HL-60 (cell line): ENCODE measurements at regions not wholly inside any gene's neighbourhood (a gene's known extent, or its start where the extent isn't known, plus 50 kb on each side); places are given as distances from the start of the nearest gene placed in this dataset.

Source experiments
- DNase-seq, 2 experiments: peaks; one replicate each; pipeline ENCODE4 v3.0.0-alpha.2; 2010 to 2020; ENCODE audit warnings: low read depth in 1 of 2, low spot score in 1 of 2
- H3K27ac ChIP-seq: fragments of 250-450 bp; sonication (Bioruptor Pico); replicated peaks from 2 replicates; pipeline ENCODE4 v1.5.1; 2020; ENCODE audit warnings: mild to moderate bottlenecking, moderate library complexity
- H3K27me3 ChIP-seq: fragments of 250-450 bp; sonication (Bioruptor Pico); 2 replicates; pipeline ENCODE4 v1.5.1; 2021; ENCODE audit warnings: mild to moderate bottlenecking, moderate library complexity; ENCODE audit not compliant: insufficient read depth, poor library complexity, severe bottlenecking
- H3K4me3 ChIP-seq: replicated peaks from 2 replicates; pipeline ENCODE4 v1.5.1; 2011; ENCODE audit warnings: mild to moderate bottlenecking, control low read depth, low read length; ENCODE audit not compliant: insufficient read depth
- CTCF ChIP-seq: IDR thresholded peaks from one replicate; pipeline ENCODE4 v1.5.1; 2011; ENCODE audit warnings: low read length, control low read depth, inconsistent platforms; ENCODE audit not compliant: insufficient read depth
- GABPA ChIP-seq: IDR thresholded peaks from 2 replicates; pipeline ENCODE4 v1.6.1; 2012; ENCODE audit warnings: low read depth
- POLR2AphosphoS5 ChIP-seq: IDR thresholded peaks from 2 replicates; pipeline ENCODE4 v1.6.1; 2012; ENCODE audit warnings: low read depth
- REST ChIP-seq: IDR thresholded peaks from 2 replicates; pipeline ENCODE4 v1.6.1; 2012; ENCODE audit warnings: low read depth; ENCODE audit not compliant: insufficient replicate concordance
- SPI1 ChIP-seq: IDR thresholded peaks from 2 replicates; pipeline ENCODE4 v1.6.1; 2012; ENCODE audit warnings: low read depth, mild to moderate bottlenecking, borderline replicate concordance

GRCh38 chr16:17647879-17648872, 177.4 kb upstream of the XYLT1 start:
- no peak for TF ChIP-seq POLR2AphosphoS5
- no peak for TF ChIP-seq GABPA
- no peak for TF ChIP-seq SPI1
- TF ChIP-seq CTCF: no peak
- DNase-seq: no peak
- Histone ChIP-seq H3K4me3 (no peak overlapping the region), H3K27ac (no peak overlapping the region), H3K27me3 (no peaks in the 10 kb centered on the region)

- no peak for DNase-seq
- no peak overlapping the region for H3K27ac ChIP-seq
- TF ChIP-seq GABPA: no peak
- TF ChIP-seq POLR2AphosphoS5: no peak
- TF ChIP-seq REST: no peak
- TF ChIP-seq CTCF: no peak
- no peak for TF ChIP-seq SPI1
- no peak overlapping the region for H3K4me3 ChIP-seq
- H3K27me3 ChIP-seq: no peaks in the 10 kb centered on the region
These were observed 173.2 kb upstream of the XYLT1 start for GRCh38 chr16:17643935-17644334.

- DNase-seq: no peak
- TF ChIP-seq CTCF: no peak
- H3K27me3 ChIP-seq: no peaks in the 10 kb centered on the region
These were observed 171.2 kb upstream of the XYLT1 start for GRCh38 chr16:17641990-17642389.

GRCh38 chr16:17638134-17638533, 167.4 kb upstream of the XYLT1 start:
- no peak overlapping the region for H3K4me3 ChIP-seq
- H3K27me3 ChIP-seq: no peaks in the 10 kb centered on the region
- no peak for TF ChIP-seq POLR2AphosphoS5
- TF ChIP-seq REST: no peak
- no peak for TF ChIP-seq CTCF
- no peak for TF ChIP-seq SPI1
- TF ChIP-seq GABPA: no peak
- no peak overlapping the region for H3K27ac ChIP-seq
- DNase-seq: no peak

More at GRCh38 chr16:17641990-17642389, 171.2 kb upstream of the XYLT1 start:
- no peak overlapping the region for H3K27ac ChIP-seq
- no peak overlapping the region for H3K4me3 ChIP-seq
